SJSA1 (cell line): ENCODE measurements at regions not wholly inside any gene's neighbourhood (a gene's known extent, or its start where the extent isn't known, plus 50 kb on each side); places are given as distances from the start of the nearest gene placed in this dataset.

Source experiments
- DNase-seq, 2 experiments: peaks; one replicate each; pipeline ENCODE4 v3.0.0-alpha.2; 2015 to 2020; ENCODE audit warnings: low spot score in 2 of 2, low read depth in 1 of 2
- H3K27ac ChIP-seq: fragments of 250-450 bp; sonication (Bioruptor Pico); 2 replicates; pipeline ENCODE4 v1.5.1; 2020; ENCODE audit warnings: mild to moderate bottlenecking, moderate library complexity
- H3K27me3 ChIP-seq: fragments of 250-450 bp; sonication (Bioruptor Pico); replicated peaks from 2 replicates; pipeline ENCODE4 v1.5.1; 2020; ENCODE audit warnings: mild to moderate bottlenecking, moderate library complexity
- H3K36me3 ChIP-seq: fragments of 250-450 bp; sonication (Bioruptor Pico); 2 replicates; pipeline ENCODE4 v1.5.1; 2020; ENCODE audit warnings: mild to moderate bottlenecking
- H3K4me1 ChIP-seq: fragments of 250-450 bp; sonication (Bioruptor Pico); replicated peaks from 2 replicates; pipeline ENCODE4 v1.6.1; 2021; ENCODE audit warnings: mild to moderate bottlenecking
- H3K4me3 ChIP-seq: fragments of 250-450 bp; sonication (Bioruptor Pico); 2 replicates; pipeline ENCODE4 v1.5.1; 2020; ENCODE audit warnings: mild to moderate bottlenecking
- H3K9me3 ChIP-seq: fragments of 250-450 bp; sonication (Bioruptor Pico); replicated peaks from 2 replicates; pipeline ENCODE4 v1.5.1; 2020; ENCODE audit warnings: mild to moderate bottlenecking

DNA sequence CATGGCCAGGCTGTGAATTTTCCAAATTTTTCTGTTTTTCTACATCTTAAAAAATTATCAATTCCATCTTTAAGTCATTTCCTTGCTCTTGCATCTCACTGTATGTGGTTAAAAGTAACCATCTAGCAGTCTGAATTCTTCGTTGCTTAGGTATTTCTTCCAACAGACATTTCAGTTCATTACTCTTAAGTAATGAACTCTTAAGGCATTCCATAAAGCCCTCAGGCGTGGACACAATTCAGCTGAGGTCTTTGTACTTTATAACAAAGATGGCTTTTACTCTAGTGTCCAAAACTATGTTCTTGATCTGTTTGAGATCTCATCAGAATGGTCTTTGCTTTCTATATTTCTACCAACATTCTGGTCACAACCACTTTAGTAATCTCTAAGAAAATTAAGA is 253.9 kb upstream of the GCFC2 start:
- no peaks in the 10 kb centered on the region for H3K27me3 ChIP-seq
- H3K27ac ChIP-seq: no peak overlapping the region
- no peak overlapping the region for H3K4me3 ChIP-seq
- no peaks in the 10 kb centered on the region for H3K36me3 ChIP-seq
- DNase-seq: no peak
- H3K4me1 ChIP-seq: no peaks in the 10 kb centered on the region
- H3K9me3 ChIP-seq: no peaks in the 10 kb centered on the region

DNA sequence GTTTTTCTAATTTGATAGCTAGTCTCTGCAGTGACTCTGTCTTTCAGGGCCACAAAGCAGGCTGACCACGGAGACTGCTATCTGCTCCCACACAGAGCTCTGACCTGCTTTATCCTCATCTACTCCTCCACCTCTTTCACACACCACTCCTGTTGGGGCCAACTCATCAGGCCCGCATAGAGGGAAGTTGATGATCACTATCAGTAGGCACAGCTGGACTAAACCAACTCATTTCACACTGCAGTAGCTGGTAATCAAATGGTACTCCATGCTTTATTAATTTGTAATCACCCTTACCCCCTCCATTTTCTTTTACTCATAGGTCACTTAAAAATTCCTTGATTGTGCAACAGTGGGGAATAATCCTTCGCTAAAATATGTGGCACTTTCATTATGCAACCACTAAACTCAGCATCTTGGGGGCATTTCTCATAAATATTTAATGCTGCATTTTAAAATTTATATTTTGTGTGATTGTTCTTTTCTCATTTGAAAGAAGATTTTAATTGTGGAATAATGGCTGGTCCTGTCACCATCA is 249.8 kb upstream of the GCFC2 start:
- Histone ChIP-seq H3K9me3 (no peaks in the 10 kb centered on the region), H3K4me3 (no peak overlapping the region)

GRCh38 chr2:75959724-75960471 is 249.2 kb upstream of the GCFC2 start:
- Histone ChIP-seq H3K36me3 (no peaks in the 10 kb centered on the region), H3K27me3 (no peaks in the 10 kb centered on the region), H3K27ac (no peak overlapping the region), H3K9me3 (no peaks in the 10 kb centered on the region), H3K4me3 (no peak overlapping the region), H3K4me1 (no peaks in the 10 kb centered on the region)
- DNase-seq: no peak

More for the DNA sequence above, 249.8 kb upstream of the GCFC2 start:
- no peak for DNase-seq
- Histone ChIP-seq H3K27ac (no peak overlapping the region), H3K36me3 (no peaks in the 10 kb centered on the region), H3K27me3 (no peaks in the 10 kb centered on the region), H3K4me1 (no peaks in the 10 kb centered on the region)

DNA sequence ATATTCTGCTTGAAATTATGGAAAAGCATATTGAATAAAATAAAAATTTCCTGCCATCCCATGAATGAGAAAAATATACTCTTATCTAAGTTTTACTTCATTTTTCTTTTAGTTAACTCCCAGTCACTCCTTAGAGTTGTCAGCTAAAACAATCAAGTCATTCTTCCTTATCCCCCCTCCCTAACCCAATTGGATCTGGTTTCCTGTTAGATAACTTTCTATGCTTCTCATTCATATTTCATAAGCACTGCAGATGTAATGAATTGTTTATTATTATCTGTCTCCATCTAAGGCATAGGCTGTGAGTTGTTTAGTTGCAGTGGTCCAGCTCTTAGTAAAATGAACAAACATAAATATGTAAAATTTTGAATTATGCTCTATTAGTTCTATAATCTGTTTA is 244.0 kb upstream of the GCFC2 start:
- no peak overlapping the region for H3K27ac ChIP-seq
- H3K36me3 ChIP-seq: no peaks in the 10 kb centered on the region
- no peak for DNase-seq
- H3K4me1 ChIP-seq: no peaks in the 10 kb centered on the region
- H3K27me3 ChIP-seq: no peaks in the 10 kb centered on the region
- H3K4me3 ChIP-seq: no peak overlapping the region
- no peaks in the 10 kb centered on the region for H3K9me3 ChIP-seq

- H3K4me1 ChIP-seq: no peaks in the 10 kb centered on the region
- no peak for DNase-seq
Measured at GRCh38 chr2:75952173-75952572, 241.5 kb upstream of the GCFC2 start.

DNA sequence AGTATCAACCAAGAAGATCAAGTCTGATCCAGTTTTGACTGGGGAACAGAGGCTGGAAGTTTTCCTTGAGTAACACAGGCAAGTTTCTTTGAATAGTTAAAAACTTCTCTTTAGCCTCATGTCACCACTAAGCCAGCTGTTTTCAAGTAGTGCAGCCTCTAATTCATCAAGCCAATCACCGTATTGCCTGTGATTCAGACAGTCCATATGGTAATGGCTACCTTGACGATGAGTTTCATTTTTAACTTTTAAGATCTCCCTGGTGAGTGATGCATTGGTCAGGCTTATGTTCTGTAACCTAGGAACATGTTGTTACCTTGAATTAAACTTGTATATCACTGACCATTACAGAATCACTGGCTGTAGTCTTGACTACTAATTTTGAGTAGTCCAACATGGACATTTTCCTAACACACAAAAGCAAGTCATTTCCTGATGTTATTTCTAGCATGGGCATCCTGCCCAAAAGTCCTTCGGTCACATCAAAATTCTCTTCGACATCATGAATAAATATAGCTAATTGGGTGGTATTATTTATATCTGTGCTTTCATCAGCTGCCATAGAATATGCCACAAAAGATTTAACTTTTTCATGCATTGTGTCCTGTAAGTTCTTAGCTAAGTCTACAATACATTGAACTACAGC is 238.8 kb upstream of the GCFC2 start:
- no peaks in the 10 kb centered on the region for H3K27me3 ChIP-seq
- no peaks in the 10 kb centered on the region for H3K9me3 ChIP-seq
- H3K4me3 ChIP-seq: no peak overlapping the region
- H3K27ac ChIP-seq: no peak overlapping the region
- no peaks in the 10 kb centered on the region for H3K4me1 ChIP-seq
- DNase-seq: no peak
- H3K36me3 ChIP-seq: no peaks in the 10 kb centered on the region

More at GRCh38 chr2:75952173-75952572, 241.5 kb upstream of the GCFC2 start:
- Histone ChIP-seq H3K27ac (no peak overlapping the region), H3K4me3 (no peak overlapping the region), H3K36me3 (no peaks in the 10 kb centered on the region), H3K9me3 (no peaks in the 10 kb centered on the region), H3K27me3 (no peaks in the 10 kb centered on the region)

GRCh38 chr2:75936311-75936710 is 225.6 kb upstream of the GCFC2 start:
- Histone ChIP-seq H3K27ac (no peak overlapping the region), H3K9me3 (no peaks in the 10 kb centered on the region), H3K4me3 (no peak overlapping the region), H3K36me3 (no peaks in the 10 kb centered on the region), H3K27me3 (peaks cover 3% of the 10 kb centered on the region; the same call in 1 of the 2 replicates), H3K4me1 (no peaks in the 10 kb centered on the region)
- DNase-seq: no peak

GRCh38 chr2:75932996-75933395 is 222.3 kb upstream of the GCFC2 start:
- Histone ChIP-seq H3K4me3 (no peak overlapping the region), H3K4me1 (no peaks in the 10 kb centered on the region), H3K27me3 (peaks cover 3% of the 10 kb centered on the region; the same call in 1 of the 2 replicates), H3K27ac (no peak overlapping the region), H3K36me3 (no peaks in the 10 kb centered on the region), H3K9me3 (no peaks in the 10 kb centered on the region)
- no peak for DNase-seq

- DNase-seq: no peak
- no peaks in the 10 kb centered on the region for H3K4me1 ChIP-seq
Measured at GRCh38 chr2:75928093-75928492, 217.4 kb upstream of the GCFC2 start.

DNA sequence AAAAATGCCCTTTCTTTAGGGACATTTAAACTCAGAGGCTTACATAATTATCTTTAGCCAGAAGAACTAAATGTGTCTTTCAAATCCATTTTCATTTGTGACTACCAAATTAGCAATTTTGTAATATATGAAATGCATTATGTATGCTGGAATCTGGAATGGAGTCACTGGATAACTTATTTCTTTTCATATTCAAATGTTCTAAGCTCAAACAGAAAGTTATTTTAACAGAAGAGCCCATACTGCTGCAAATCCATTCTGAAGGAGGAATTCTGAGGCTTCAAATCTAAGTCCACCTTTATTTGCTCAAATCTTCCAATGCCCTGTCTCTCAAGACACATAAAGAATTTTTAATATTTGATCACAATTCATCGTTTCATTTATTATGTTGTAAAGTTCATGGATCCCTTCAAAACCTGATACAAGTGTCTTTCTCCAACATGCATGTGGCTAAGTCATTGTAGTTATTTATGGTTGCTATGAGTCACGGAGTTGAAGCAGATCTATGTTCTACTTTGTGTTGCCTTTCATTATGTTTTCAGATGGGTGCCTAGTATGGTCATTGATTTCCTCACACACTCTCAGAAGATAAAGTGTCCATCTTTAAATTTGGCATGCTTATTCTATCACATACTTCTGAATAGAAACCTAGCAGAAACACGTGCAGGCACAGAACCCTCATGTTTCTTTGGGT is 214.8 kb upstream of the GCFC2 start:
- H3K27me3 ChIP-seq: no peaks in the 10 kb centered on the region; the same call in 1 of the 2 replicates
- H3K4me3 ChIP-seq: no peak overlapping the region
- no peaks in the 10 kb centered on the region for H3K9me3 ChIP-seq
- H3K4me1 ChIP-seq: no peaks in the 10 kb centered on the region
- DNase-seq: no peak
- no peaks in the 10 kb centered on the region for H3K36me3 ChIP-seq
- no peak overlapping the region for H3K27ac ChIP-seq

More at GRCh38 chr2:75928093-75928492, 217.4 kb upstream of the GCFC2 start:
- H3K4me3 ChIP-seq: no peak overlapping the region
- no peaks in the 10 kb centered on the region for H3K36me3 ChIP-seq
- no peaks in the 10 kb centered on the region for H3K9me3 ChIP-seq
- H3K27ac ChIP-seq: no peak overlapping the region
- H3K27me3 ChIP-seq: no peaks in the 10 kb centered on the region

DNA sequence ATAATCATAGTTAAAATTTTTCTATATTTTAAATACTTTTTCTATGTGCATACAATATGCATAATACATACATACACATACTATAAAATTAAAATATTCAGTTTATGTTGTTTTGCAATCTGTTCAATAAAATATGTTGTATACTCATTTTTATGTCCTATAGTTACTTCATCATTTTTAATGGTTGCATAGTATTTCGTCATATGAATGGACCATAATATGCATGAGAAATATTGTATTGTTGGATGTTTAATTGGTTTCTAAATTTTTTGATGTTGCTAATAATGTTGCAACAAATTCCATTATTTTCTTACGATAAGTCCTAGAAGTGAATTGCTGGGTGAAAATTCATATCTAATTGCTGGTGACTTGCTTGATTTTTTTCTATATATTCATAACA is 211.5 kb upstream of the GCFC2 start:
- H3K4me3 ChIP-seq: no peak overlapping the region
- H3K9me3 ChIP-seq: no peaks in the 10 kb centered on the region

GRCh38 chr2:75920859-75921551 is 210.3 kb upstream of the GCFC2 start:
- Histone ChIP-seq H3K4me3 (no peak overlapping the region), H3K27ac (no peak overlapping the region), H3K27me3 (no peaks in the 10 kb centered on the region; the same call in 1 of the 2 replicates), H3K4me1 (no peaks in the 10 kb centered on the region), H3K36me3 (no peaks in the 10 kb centered on the region), H3K9me3 (no peaks in the 10 kb centered on the region)
- DNase-seq: no peak

More for the DNA sequence above, 211.5 kb upstream of the GCFC2 start:
- Histone ChIP-seq H3K36me3 (no peaks in the 10 kb centered on the region), H3K27ac (no peak overlapping the region), H3K4me1 (no peaks in the 10 kb centered on the region), H3K27me3 (no peaks in the 10 kb centered on the region; the same call in 1 of the 2 replicates)
- no peak for DNase-seq

DNA sequence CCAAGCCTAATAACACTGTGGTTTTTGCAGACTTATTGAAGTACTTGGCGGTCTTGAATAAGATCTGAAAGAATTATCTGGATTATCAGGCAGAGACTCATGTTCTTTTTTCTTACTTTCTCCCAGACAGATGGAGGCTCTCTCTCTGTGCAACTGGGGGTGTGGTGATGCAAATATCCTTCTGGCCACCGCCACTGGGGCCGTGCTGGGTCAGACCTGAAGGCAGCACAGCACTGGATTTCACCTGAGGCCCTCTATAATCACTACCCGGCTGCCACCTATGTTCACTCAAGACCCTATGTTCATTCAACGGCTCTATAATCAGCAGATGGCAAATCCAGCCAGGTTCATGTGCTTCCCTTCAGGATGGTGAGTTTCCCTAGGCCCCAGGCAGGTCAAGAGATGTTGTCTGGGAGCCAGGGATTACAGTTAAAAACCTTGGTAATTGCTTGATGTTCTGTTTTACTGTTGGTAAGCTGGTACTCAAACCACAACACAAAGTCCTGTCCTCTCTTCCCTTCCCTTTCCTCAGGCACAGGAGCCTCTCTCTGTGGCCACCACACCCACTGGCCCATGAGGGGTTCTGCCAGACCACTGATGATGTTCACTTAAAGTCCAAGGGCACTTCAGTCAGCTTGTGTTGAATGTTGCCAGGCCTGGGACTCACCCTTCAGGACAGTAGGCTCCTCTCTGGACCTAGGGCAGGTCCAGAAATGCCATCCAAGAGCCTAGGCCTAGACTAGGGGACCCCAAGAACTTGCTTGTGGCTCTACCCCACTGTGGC is 205.3 kb upstream of the GCFC2 start:
- no peaks in the 10 kb centered on the region for H3K9me3 ChIP-seq
- no peak overlapping the region for H3K27ac ChIP-seq
- no peaks in the 10 kb centered on the region for H3K36me3 ChIP-seq
- H3K27me3 ChIP-seq: no peaks in the 10 kb centered on the region
- DNase-seq: no peak
- H3K4me1 ChIP-seq: no peaks in the 10 kb centered on the region
- no peak overlapping the region for H3K4me3 ChIP-seq
